ENCODE measurements at regions not wholly inside any gene's neighbourhood (a gene's known extent, or its start where the extent isn't known, plus 50 kb on each side); places are given as distances from the start of the nearest gene placed in this dataset.

DNA sequence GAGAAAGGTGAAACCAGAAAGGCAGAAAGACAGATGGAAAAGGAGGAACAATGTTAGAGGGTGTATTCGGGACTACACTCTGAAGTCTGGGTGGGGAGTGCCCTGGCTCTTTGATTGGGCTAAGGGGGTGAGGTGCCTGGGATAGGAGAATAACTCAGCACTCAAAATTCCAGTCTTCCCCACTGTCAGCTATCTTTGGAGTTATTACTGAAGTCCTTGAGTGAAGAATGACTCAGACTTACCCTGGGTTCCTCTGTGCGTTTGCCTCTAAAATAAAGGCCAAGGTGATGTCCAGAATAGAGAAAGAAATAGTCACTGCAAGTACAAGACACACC is 151.8 kb upstream of the SERPINE2 start:
- Histone ChIP-seq H3K36me3 (ENCODE audit: control insufficient read depth in 2 of 2, extremely low read depth in 1 of 2, insufficient read depth in 2 of 2, low read length in 2 of 2) (no peaks in the 10 kb centered on the region), H3K9me1 (replicated peaks; ENCODE audit: control insufficient read depth, extremely low read depth, insufficient read depth, low read length) (no peaks in the 10 kb centered on the region), H4K20me1 (replicated peaks; ENCODE audit: control insufficient read depth, extremely low read depth, insufficient read depth, low read length) (no peaks in the 10 kb centered on the region), H3K79me2 (ENCODE audit: control insufficient read depth, insufficient read depth, low read length) (no peaks in the 10 kb centered on the region), H3K9me3 (replicated peaks; ENCODE audit: control insufficient read depth, insufficient read depth, low read length) (no peaks in the 10 kb centered on the region), H3K27me3 (ENCODE audit: control insufficient read depth in 2 of 2, insufficient read depth in 2 of 2, low read length in 2 of 2) (peaks cover 6 to 10% of the 10 kb centered on the region in 2 experiments), H2AFZ (ENCODE audit: low read depth, low read length) (no peak overlapping the region), H3K9ac (replicated peaks; ENCODE audit: extremely low read depth, insufficient read depth, low read length) (no peak overlapping the region), H3K4me2 (ENCODE audit: insufficient read depth, low read length) (no peak overlapping the region), H3K4me3 (replicated peaks in 1 of 3; ENCODE audit: insufficient read depth in 1 of 3, low read depth in 1 of 3, low read length in 3 of 3) (no peak overlapping the region), H3K4me1 (ENCODE audit: control insufficient read depth, extremely low read depth, insufficient read depth, low read length) (no peaks in the 10 kb centered on the region), H3K27ac (ENCODE audit: insufficient read depth, low read depth, low read length) (no peak overlapping the region)
- DNase-seq (ENCODE audit: low read depth, low spot score) (no peak), FAIRE-seq (no peak)
- dilution Hi-C loops (cut with MboI; ENCODE audit: extremely low pct_ligation_motif_present, low sequenced_read_pairs) (no loop called here), intact Hi-C loops (cut with micrococcal nuclease) (no loop called here)
- ChIA-PET POLR2A (no interaction called here), CTCF (no interaction called here)
- BruUV-seq (replicated peaks) = no TSS peak
- TF ChIP-seq FOS (IDR thresholded peaks at IDR 0.05; ENCODE audit: borderline replicate concordance, insufficient read depth, low read length) = no peak

DNA sequence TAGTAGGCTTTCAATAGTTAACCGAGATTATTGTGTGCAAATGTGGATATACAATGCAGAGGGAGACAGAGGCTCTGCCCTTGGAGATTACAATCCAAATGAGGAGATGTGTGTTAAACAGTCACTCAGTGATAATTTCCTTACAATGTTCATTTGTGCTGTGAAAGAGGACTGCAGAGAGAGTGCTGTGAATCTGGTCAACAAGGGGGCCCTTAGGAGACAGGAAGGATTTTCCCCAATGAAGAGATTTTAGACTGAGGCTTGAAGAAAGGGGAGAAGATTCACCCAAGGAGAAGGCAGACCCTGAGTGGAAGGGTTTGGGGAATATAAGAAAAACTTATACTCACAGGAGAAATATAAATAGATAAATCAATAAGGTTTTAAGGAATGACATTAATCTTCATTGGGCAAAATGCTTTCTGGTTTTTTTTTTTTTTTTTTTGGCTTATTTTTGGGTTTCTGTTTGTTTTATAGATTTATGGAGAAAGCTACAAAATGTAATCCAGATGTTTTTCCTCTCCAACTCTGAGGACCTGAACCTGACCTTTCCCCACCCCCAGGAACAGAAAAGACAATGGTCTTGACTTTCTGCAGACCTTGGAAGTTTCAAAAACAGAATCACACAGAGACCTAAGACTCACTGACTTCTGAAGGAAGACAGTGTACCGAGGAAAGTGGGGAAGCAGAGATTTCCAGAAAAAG is 151.3 kb upstream of the SERPINE2 start:
- no TSS peak for BruUV-seq (replicated peaks)
- Histone ChIP-seq H3K9me1 (replicated peaks; ENCODE audit: control insufficient read depth, extremely low read depth, insufficient read depth, low read length) (no peaks in the 10 kb centered on the region), H3K36me3 (ENCODE audit: control insufficient read depth in 2 of 2, extremely low read depth in 1 of 2, insufficient read depth in 2 of 2, low read length in 2 of 2) (no peaks in the 10 kb centered on the region), H3K79me2 (ENCODE audit: control insufficient read depth, insufficient read depth, low read length) (no peaks in the 10 kb centered on the region), H3K4me3 (replicated peaks in 1 of 3; ENCODE audit: insufficient read depth in 1 of 3, low read depth in 1 of 3, low read length in 3 of 3) (no peak overlapping the region), H2AFZ (ENCODE audit: low read depth, low read length) (no peak overlapping the region), H4K20me1 (replicated peaks; ENCODE audit: control insufficient read depth, extremely low read depth, insufficient read depth, low read length) (no peaks in the 10 kb centered on the region), H3K27me3 (ENCODE audit: control insufficient read depth in 2 of 2, insufficient read depth in 2 of 2, low read length in 2 of 2) (peaks cover 6 to 10% of the 10 kb centered on the region in 2 experiments), H3K9ac (replicated peaks; ENCODE audit: extremely low read depth, insufficient read depth, low read length) (no peak overlapping the region), H3K4me1 (ENCODE audit: control insufficient read depth, extremely low read depth, insufficient read depth, low read length) (no peaks in the 10 kb centered on the region), H3K4me2 (ENCODE audit: insufficient read depth, low read length) (no peak overlapping the region), H3K9me3 (replicated peaks; ENCODE audit: control insufficient read depth, insufficient read depth, low read length) (no peaks in the 10 kb centered on the region), H3K27ac (ENCODE audit: insufficient read depth, low read depth, low read length) (no peak overlapping the region)
- DNase-seq (ENCODE audit: low read depth, low spot score) = no peak
- ChIA-PET CTCF (no interaction called here), POLR2A (no interaction called here)
- dilution Hi-C loops (cut with MboI; ENCODE audit: extremely low pct_ligation_motif_present, low sequenced_read_pairs) (no loop called here), intact Hi-C loops (cut with micrococcal nuclease) (no loop called here)
- FAIRE-seq = no peak
- TF ChIP-seq, protein P1, sequence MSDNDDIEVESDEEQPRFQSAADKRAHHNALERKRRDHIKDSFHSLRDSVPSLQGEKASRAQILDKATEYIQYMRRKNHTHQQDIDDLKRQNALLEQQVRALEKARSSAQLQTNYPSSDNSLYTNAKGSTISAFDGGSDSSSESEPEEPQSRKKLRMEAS (IDR thresholded peaks at IDR 0.05; ENCODE audit: insufficient read depth, insufficient read length) = no peak
- TF ChIP-seq JUN (IDR thresholded peaks at IDR 0.05; ENCODE audit: borderline replicate concordance, insufficient read depth, insufficient read length, low read depth) (no peak), MYC (IDR thresholded peaks at IDR 0.05; ENCODE audit: low read depth, low read length) (no peak), EZH2 (IDR thresholded peaks at IDR 0.05; ENCODE audit: borderline replicate concordance, low read depth, low read length, severe bottlenecking) (no peak)
- TF ChIP-seq, protein P2, sequence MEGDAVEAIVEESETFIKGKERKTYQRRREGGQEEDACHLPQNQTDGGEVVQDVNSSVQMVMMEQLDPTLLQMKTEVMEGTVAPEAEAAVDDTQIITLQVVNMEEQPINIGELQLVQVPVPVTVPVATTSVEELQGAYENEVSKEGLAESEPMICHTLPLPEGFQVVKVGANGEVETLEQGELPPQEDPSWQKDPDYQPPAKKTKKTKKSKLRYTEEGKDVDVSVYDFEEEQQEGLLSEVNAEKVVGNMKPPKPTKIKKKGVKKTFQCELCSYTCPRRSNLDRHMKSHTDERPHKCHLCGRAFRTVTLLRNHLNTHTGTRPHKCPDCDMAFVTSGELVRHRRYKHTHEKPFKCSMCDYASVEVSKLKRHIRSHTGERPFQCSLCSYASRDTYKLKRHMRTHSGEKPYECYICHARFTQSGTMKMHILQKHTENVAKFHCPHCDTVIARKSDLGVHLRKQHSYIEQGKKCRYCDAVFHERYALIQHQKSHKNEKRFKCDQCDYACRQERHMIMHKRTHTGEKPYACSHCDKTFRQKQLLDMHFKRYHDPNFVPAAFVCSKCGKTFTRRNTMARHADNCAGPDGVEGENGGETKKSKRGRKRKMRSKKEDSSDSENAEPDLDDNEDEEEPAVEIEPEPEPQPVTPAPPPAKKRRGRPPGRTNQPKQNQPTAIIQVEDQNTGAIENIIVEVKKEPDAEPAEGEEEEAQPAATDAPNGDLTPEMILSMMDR (IDR thresholded peaks at IDR 0.05; ENCODE audit: extremely low read depth in 1 of 2, insufficient read depth in 1 of 2, low read depth in 1 of 2, low read length in 2 of 2) = no peak

Data from endothelial cell of umbilical vein (primary cell).